ENCODE measurements at regions not wholly inside any gene's neighbourhood (a gene's known extent, or its start where the extent isn't known, plus 50 kb on each side); places are given as distances from the start of the nearest gene placed in this dataset.

DNA sequence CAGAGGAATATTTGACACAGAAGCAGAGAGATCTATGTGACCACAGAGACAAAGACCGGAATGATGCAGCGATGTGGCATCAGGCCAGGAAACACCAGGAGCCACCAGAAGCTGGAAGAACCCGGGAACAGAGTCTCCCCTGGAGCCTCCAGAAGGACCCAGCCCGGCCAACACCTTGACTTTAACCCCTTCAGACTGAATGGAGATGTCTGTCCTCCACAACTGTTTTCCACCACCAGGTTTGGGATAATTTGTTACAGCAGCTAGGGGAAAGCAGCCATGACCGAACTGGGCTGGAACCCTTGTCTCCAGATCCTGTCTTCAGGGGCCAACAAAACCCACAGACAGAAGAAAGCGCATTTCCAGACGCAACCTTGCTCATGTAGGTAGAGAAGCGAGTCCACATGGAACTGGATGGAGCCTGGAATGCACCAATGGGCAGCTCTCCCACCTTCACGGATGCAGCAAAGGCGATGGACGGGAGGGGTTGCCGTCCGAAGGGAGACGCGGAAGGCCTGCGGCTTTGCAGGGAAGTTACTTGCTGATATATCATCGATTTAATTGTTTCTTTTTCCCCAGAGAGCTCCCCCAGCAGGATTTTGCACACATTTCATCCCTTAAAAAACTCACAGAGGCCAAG, 396.6 kb downstream of the NPHP4 start:
- no peak for DNase-seq

DNA sequence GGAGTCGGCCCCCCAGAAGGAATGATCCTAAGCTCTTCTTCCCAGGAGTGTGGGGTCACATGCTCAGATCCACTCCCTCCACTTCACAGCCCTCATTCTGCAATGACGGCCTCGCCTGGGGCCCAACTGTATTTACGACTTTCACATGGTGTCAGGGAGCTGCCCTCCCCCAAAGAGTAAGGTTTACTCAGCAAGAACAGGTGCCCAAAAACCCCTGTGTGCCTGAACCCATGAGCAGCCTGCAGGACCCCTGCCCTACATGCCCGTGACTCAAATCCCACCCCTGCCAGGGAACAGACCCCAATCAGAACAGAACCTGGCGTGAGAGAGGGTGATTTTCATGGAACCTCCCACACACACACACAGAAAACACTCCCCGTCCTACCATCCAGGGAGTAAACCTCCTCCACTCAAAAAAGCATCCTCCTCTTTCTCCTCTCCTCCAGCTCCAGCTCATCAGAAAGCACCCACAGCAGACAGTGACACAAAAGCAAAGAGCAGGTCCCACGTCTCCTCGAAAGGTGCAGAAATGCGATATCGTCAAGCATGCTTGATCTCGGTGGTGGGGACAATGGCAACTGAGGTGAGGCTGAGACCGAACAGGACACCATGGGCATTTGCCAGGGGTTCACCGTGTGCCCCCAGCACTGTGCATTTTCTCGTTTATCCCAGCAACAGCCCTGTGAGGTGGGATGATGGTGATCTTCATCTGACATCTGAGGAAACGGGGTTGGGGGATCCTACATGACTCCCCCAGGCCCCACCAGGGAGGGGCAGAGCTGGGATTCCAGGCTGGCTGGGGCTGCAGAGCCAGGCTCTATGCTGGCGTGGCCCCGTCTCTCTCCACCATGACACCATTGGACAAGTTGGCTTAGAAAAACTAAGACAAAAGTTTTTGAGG, 397.9 kb downstream of the NPHP4 start:
- no peak for DNase-seq

DNA sequence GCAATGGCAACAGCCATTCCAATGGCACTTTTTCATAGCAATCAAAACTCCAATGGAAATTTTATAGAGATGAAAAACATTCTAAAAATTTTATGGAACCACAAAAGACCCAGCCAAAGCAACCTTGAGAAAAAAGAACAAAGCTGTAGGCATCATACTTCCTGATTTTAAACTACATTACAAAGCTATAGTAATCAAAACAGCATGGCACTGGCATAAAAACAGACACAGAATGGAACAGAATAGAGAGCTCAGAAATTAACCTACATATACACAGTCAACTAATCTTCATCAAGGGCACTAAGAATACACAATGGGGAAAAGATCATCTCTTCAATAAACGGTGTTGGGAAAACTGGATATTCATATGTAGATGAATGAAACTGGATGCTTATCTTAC, 401.5 kb downstream of the NPHP4 start:
- no peak for DNase-seq

DNA sequence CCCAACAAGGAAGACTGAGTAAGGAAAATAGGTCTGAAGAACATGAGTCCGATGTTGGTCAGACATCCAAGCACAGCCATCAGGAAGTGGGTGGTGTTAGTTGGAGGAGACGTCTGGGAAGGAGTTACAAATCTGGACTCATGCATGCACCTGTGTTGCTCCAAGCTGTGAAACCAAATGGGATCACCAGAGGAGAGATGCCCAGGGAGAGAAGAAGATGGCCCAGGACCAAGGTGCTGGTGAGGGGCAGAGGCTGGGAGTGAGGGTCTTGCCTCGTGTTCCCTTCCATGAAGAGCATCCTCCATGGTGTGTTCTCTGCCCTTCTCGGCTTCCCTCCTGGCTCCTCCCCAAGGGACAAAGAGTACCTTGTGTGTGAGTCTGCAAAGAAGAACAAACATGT, 405.6 kb downstream of the NPHP4 start:
- DNase-seq, result no peak

DNA sequence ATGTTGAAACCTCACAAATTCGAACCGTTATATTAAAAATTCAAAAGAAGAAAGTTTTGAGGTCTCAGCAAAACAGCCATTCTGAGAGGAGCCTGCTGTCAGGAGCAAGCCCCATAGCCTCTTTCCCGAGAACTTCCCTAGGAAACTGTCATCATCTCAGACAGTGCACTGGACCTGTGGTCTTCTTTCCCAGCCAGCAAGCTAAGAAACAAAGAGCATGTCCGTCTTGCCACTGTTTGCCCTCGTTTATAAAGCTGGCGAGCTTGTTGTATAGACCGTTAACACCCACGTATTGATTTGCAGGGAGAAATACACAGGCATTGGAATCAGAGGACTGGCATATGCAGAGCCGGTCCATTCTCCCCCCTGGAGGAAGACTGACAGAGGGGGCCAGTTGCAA, 407.0 kb downstream of the NPHP4 start:
- DNase-seq, result no peak

DNA sequence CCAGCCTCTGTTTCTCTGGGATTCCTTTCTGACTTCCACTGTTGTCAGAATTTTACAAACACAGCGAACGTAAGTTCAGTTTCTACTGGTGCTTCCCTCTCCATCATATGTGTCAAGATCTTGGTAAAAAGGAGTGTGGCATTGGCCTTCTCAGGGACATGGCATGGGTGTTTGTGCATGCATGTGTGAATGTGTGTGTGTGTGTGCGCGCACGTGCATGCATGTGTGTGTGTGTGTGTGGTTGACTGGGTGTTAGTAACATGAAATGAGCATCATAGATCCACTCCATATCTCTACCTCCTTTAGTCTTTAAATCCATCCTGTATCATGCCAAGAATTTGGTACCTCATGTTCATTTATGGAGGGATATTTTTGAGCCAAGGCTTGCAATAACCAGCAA, 411.3 kb downstream of the NPHP4 start:
- DNase-seq, result no peak

DNA sequence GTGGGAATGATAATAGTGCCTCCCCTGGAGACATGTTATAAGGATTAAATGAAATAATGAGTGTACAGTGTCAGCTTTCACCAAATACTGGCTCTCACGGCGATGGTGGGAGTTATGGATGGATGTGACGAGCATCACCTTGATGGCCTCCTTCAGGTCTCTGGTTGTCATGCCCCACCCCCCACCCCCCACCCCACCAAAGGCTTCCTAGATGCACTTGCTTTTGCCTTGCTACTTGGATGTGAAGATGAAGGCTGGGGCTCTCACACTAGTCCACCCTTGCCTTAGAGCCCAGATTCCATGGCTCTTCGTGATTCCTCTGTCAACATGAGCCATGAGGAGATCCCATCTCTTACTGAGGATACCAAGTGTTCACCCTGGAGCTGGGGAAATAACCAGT, 412.3 kb downstream of the NPHP4 start:
- no peak for DNase-seq

DNA sequence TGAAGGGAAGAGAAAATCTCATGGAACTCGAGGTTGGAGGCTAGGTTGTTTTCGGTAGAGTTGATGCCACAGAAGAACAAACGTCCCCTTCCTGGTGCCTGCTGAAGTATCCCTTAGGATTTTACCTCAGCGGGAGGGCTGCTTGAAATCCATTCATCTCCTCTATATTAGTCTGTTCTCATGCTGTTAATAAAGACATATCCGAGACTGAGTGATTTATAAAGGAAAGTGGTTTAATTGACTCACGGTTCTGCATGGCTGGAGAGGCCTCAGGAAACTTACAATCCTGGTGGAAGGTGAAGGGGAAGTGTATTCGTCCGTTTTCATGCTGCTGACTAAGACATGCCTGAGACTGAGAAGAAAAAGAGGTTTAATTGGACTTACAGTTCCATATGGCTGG, 413.5 kb downstream of the NPHP4 start:
- DNase-seq, result no peak

DNA sequence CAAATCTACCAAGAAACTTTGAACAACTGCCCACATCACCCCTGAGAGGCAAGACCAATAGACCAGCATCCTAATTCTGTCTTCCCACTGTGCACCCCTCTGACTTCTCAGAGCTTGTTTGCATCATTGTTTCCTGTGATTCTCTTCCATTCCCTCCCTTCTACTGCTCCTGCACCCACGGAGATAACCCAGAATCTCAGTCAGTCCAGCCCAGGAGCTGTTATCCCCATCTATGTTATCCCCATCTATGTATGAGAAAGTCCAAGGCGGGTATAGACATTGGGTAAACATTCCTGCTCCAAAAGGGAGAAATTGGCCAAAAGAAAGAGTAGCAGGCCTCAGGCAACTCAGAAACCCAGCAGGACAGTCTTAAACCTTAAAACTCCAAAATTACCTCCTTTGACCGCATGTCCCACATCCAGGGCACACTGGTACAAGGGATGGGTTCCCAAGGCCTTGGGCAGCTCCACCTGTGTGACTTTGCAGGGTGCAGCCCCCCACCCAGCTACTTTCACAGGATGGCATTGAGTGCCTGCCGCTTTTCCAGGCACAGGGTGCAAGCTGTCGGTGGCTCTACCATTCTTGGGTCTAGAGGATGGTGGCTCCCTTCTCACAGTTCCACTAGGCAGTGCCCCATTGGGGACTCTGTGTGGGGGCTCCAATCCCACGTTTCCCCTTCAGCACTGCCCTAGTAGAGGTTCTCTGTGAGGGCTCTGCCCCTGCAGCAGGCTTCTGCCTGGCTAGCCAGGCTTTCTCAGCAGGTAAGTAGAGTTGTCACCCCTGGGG, 414.8 kb downstream of the NPHP4 start:
- DNase-seq, result no peak

DNA sequence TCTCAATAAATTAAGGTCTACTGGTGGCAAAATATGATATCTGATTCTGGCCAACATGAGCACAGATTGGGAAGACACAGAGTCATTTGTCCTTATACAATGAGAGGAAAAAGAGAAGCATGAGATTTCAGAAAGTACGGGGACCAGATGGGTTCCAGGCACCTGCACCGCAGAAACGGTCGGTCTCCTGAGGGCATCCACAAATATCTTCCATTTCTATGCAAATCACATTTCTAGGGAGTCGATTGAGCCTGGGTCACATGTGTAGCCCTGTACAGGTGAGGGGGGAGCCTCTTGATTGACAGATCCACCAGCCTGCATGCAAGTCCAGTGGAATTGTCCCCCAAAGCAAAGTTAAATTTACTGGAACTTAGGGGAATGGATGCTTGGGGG, 415.6 kb downstream of the NPHP4 start:
- DNase-seq, result no peak

DNA sequence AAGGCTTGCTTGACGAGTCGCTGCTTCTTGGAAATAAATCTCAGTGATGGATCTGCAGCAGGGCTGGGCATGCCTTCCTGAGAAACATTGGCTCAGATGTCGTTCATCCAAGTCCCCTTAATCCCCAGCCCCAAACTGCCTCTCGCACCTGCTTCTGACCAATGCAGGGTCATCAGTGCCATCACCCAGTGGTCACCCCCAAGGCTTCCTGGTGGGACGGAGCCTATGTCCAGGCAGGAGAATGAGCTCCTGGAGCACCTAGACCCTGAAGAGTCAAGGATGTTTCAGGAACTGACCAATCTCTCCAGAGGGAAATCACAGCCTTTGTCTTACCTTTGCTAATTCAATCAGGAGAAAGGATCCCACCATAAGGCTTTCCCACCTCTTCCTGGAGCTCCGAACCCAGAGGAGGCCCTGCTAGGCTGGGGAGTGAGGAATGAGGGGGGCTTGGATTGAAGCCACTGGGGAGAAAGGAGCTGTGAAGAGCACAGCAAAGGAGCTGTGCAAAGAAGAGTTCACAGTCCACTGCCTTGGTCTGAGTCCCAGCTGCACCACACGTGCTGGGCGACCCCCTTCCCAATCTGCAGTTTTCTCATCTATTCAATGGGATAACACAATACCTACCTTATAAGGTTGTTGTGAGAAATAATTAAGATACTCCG, 416.1 kb downstream of the NPHP4 start:
- DNase-seq, result no peak

DNA sequence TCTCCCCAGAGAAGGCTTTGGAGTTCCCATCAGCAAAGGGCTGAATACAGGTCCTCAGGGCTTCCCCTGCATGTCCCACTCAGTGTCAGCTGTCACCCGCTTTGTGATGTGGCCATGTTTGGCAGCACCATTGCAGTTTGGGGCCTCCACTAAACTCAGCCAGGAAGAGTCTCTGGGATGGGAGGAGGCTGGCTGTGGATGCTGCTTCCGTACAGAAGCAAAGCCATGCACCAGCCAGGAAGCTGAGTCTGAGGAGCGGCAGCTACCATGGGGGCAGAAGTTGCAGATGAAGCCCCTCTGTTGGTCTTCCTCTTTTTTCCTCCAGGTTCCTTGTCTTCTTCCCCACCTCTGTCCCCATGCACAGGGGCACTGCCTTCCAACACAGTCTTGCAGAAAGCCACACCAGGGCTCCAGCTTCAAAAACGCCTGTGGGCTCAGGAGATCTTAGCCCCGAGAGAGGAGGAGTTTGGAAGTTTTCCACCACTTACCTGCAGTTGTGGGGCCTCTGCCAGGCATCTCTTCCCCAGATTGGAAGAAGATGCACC, 416.8 kb downstream of the NPHP4 start:
- no peak for DNase-seq

DNA sequence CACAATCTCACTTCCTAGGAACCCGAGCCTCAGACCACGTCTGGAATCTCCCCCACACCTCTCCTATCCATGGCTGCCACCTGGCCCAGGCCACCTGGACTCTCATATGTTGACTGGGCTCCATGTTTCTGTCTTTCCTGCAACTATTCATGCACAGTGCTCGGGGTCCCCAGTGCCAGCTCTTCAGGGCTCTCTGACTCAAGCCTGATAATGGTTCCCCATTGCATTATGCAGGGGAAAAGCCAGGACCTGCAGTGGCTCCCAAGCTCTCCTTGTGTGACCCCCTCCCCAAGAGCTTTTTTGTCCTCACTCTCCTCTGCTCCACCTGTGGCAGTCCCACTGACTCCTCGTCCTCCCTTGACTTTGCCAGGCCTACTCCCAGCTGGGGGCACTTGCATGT, 417.6 kb downstream of the NPHP4 start:
- DNase-seq, result no peak

DNA sequence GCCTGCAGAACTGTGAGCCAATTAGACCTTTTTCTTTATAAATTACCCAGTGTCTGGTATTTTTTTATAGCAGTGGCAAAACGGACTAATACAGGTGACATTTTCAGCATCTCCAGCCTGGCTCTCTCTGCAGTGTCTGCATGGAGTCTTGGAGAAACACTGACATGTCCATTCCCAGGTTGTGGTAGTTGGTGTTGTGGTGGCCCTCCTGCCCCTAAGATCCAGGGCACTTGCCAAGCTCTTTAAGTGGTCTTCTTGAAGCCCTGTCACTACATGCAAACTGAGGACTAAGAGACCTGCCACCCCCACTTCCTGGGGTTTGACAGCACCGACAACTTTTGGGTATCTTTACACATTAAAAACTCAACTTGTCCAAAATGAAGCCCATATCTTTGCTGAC, 419.4 kb downstream of the NPHP4 start:
- DNase-seq, result no peak

DNA sequence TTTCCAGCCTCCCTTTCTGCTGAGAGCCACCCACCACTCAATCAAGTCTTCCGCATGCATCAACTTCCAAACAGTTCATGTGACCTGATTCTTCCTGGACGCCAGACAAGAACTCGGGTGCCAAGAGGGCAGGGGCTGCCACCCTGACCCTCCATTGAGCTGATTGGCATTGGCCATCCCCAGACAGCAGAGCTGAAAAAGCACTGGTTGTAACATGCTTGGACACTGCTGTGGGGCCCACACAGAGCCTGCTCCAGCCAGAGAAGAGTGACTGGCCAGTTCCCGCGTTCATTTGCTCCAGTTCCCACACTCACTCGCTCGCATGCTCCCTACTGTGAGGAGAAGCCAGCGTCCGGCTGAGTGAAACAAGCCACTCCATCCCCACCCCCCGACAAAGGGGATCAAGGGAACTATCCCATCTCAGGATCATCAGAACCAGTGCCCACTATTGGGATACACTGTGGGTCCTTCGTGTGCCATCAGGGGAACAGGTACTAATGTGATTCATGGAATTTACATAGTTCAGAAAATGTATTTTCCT, 420.3 kb downstream of the NPHP4 start:
- DNase-seq, result no peak

DNA sequence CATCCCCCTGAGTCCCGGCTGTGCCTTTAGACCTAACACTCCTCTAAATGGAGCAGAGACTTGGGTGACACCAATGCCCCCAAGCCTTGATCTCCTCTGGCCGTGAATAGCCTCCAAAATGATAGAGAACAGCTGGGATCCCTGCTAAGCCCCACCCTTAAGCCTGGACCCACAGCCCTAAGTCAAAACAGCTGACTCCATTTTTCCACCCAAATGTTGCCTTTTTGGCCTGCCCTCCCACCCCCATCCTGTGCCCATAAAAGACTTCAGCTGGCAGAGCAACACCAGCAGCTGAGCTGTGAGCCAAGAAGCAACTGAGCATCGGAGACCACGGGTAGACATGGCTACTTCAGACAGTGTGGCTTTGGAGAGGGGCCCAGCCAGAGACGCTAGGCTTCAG, 420.8 kb downstream of the NPHP4 start:
- DNase-seq, result no peak

DNA sequence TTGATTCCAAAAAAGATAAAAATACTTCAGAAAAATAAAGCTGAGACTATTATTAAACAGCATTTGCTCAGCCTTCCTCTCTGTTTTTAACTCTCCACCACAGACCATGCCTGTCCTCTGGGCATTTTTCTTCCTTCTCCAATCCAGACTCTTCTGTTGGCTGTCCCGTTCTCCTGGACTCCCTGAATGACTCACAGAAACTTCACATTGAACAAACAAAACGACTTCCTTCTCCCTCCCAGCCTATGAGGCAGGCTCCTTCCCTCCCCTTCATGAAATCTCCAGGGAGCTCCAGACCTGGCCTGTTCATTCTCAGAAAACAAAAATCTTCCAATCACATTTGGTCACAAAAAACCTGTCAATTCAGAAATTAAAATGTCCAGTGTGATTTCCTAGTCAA, 421.3 kb downstream of the NPHP4 start:
- no peak for DNase-seq

DNA sequence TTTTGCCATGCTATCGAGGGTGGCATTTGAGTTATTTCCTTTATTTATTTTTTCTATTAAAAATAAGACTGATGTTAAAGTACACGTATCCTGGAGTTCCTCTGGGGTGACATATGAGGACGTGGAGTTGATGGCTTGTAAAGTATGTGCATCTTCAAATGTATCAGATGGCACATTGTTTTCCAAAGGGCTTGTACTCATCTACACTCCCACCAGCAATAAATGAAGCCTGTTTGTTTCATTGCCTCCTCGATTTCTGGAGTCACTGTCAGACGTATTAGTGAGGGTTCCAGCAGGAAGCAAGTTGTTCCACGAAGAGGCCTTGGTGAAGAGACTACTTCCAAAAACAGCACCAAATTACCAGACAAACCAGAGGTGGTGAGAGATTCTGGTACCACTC, 423.9 kb downstream of the NPHP4 start:
- no peak for DNase-seq

DNA sequence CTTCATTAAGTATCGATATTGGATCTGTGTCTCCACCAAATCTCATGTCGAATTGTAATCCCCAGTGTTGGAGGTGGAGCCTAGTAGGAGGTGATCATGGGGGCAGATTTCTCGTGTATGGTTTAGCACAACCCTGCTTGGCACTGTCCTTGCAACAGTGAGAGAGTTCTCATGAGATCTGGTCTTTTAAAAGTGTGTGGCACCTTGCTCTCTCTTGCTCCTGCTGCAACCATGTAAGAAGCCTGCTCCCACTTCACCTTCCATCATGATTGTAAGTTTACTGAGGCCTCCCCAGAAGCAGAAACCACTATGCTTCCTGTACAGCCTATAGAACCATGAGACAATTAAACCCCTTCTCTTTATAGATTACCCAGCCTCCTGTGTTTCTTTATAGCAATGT, 424.4 kb downstream of the NPHP4 start:
- DNase-seq, result no peak

DNA sequence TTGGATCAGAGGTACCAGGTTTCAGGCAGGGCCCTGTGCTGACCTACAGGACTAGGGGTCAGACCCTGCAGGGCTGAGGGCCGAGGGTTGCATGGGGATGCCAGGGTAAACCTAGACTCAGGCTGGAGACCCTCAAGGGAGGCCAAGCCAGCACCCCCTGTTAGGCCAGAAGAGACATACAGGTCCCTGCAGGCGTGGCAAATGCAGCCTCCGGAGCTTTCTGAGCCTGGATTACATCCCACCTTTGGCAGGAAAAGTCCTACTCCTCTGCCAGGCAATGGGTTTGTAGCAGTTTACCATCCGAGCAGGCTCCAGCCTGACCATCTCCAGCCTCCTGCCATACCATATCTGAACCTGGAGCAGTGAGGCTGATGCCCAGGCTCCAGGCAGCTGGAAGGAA, 425.3 kb downstream of the NPHP4 start:
- DNase-seq, result no peak

DNA sequence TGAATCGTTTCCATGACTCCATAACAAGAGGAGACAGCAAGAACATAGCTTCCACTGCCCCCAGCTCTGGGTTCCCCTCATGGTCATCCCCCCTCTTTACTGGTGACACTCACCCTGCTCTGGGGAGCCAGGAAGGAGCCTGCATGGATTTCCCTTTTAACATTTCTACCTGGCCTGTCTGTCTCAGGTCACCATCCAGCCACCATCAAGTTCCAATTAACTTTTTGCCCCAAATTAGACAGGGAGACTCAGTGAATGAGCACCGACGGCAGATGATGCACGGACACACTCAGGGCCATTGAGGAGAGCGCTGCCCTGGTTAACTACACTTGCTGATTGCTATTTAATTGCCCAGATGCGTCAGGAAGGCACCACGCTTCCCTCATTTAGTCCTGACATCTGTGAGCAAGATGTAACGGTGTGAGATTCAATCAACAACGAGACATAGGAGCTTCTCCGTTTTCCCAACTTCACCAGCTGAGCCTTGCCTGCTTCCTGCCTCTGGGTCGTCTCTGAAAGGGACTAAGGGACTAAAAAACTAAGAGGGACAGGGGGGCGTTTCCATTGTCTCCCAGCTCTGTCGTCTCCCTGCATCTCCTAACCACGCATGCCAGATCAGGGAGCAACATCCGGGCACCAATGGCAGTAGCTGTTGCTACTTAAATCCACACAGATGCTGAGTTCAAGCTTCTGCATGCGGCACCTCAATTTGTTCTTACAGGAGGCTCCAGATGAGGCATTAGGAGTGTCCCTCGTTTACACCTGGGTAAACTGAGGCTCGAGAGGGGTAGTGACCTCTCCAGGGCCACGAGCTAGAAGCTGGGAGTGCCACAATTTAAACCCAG, 426.7 kb downstream of the NPHP4 start:
- DNase-seq, result no peak
